Pancreas (tissue), 10 donors: ENCODE measurements at regions not wholly inside any gene's neighbourhood (a gene's known extent, or its start where the extent isn't known, plus 50 kb on each side); places are given as distances from the start of the nearest gene placed in this dataset.

Source experiments
- ATAC-seq, 4 donors: fragments of 200-7000 bp; cut with Tn5 transposase; one replicate each; pipeline versions ENCODE4 v1.8.0 to v1.9.1; 2020; ENCODE audit warnings: mild to moderate bottlenecking in 4 of 4, moderate library complexity in 4 of 4
- DNase-seq, 6 donors: peaks; one replicate each; pipeline ENCODE4 v3.0.0-alpha.2; 2020
- FAIRE-seq: peaks from 2 replicates; lab custom pipeline; 2012; peaks lifted over from hg19 to GRCh38; lab: Jason Lieb, UNC
- H3K27ac ChIP-seq, 4 donors: fragments of 200-600 bp; sonication (generic); 1 replicate in 3 of 4; 2 replicates in 1 of 4; pipeline versions ENCODE4 v1.5.0 to v1.8.0; 2020
- H3K27me3 ChIP-seq, 4 donors: fragments of 200-600 bp; one replicate each; pipeline ENCODE4 v1.8.0; 2021
- H3K36me3 ChIP-seq, 3 donors: fragments of 200-600 bp; sonication (generic) in 1 of 3; one replicate each; pipeline versions ENCODE4 v1.5.0 to v1.8.0; 2020 to 2021
- H3K4me1 ChIP-seq, 3 donors: fragments of 200-600 bp; one replicate each; pipeline ENCODE4 v1.8.0; 2021
- H3K4me3 ChIP-seq, 4 donors: fragments of 200-600 bp; sonication (generic) in 2 of 4; one replicate each; pipeline versions ENCODE4 v1.5.0 to v1.8.0; 2020 to 2021
- H3K9me3 ChIP-seq, 4 donors: fragments of 200-600 bp; one replicate each; pipeline ENCODE4 v1.8.0; 2021
- CTCF ChIP-seq, 4 donors: fragments of 200-600 bp; sonication (generic) in 3 of 4; IDR thresholded peaks; one replicate each; pipeline versions ENCODE4 v1.5.0 to v1.8.0; 2021; ENCODE audit warnings: antibody characterized with exemption in 4 of 4
- WGBS, 2 donors: extraction: QIAGEN DNeasy Blood & Tissue Kit; methylation state at CpG; one replicate each; pipeline ENCODE4 v1.1.7; 2013; 5-methylcytosine and 5-hydroxymethylcytosine counted together
- intact Hi-C, 3 donors: fragments of 100-400 bp; cut with DNase I; formaldehyde crosslinking; loops; one replicate each; pipeline versions ENCODE4 v1.11.1 to v1.14.2; 2022
- donor health status: healthy with polysubstance abuse.
- donor health status: DM: no; HTN: no; CAD: no; lungs with moderate emphysema.
- donor health status: DM: no; HTN: no; CAD: no.
- donor health status: control.
- donor health status: control.
- donor health status: Bipolar disorder and iron deficiency.
- donor health status: DM: yes; HTN: yes; CAD: no.
- donor health status: DM: no; HTN: no; CAD: no.
- donor health status: DM: no; HTN: no; CAD: no.
- donor health status: DM: yes; HTN: yes; CAD: no.

- TF ChIP-seq CTCF (IDR thresholded peaks at IDR 0.05), result no peak
- no peak for DNase-seq
- no peak for FAIRE-seq
- H3K9me3 ChIP-seq, result no peaks in the 10 kb centered on the region
- H3K27ac ChIP-seq, result no peak overlapping the region
- ATAC-seq, result no peak
- no peaks in the 10 kb centered on the region for H3K4me1 ChIP-seq
- intact Hi-C loops, result no loop called here
- H3K27me3 ChIP-seq, result no peaks in the 10 kb centered on the region
- no peak overlapping the region for H3K4me3 ChIP-seq
- H3K36me3 ChIP-seq, result no peaks in the 10 kb centered on the region
These were observed 127.6 kb downstream of the ETAA1 start for GRCh38 chr2:67524777-67525176.

- no peak overlapping the region for H3K4me3 ChIP-seq
- FAIRE-seq (peak; percentile 54), ATAC-seq (peak in 3 of 4 donors; percentile 22 to 45 (median 39)), DNase-seq (no peak)
- H3K27me3 ChIP-seq, result no peaks in the 10 kb centered on the region
- no peaks in the 10 kb centered on the region for H3K9me3 ChIP-seq
- H3K4me1 ChIP-seq, result no peaks in the 10 kb centered on the region
- 48 to 52% methylated on average over 4 of the region's 4 CpGs for WGBS, 2 donors
- no peak for TF ChIP-seq CTCF (IDR thresholded peaks at IDR 0.05)
- no peaks in the 10 kb centered on the region for H3K36me3 ChIP-seq
- no peak overlapping the region for H3K27ac ChIP-seq
- intact Hi-C loops, result no loop called here
These were observed 129.2 kb downstream of the ETAA1 start for GRCh38 chr2:67526283-67526682.

GRCh38 chr2:67528320-67528719, 131.2 kb downstream of the ETAA1 start:
- intact Hi-C loops, result no loop called here
- no peak for TF ChIP-seq CTCF (IDR thresholded peaks at IDR 0.05)
- Histone ChIP-seq H3K4me3 (no peak overlapping the region), H3K4me1 (no peaks in the 10 kb centered on the region), H3K27me3 (no peaks in the 10 kb centered on the region), H3K9me3 (no peaks in the 10 kb centered on the region), H3K27ac (no peak overlapping the region), H3K36me3 (no peaks in the 10 kb centered on the region)
- ATAC-seq (no peak), DNase-seq (no peak), FAIRE-seq (no peak)
- WGBS, 2 donors, result 71 to 82% methylated on average over 5 of the region's 5 CpGs

GRCh38 chr2:67532387-67532786, 135.3 kb downstream of the ETAA1 start:
- Histone ChIP-seq H3K36me3 (no peaks in the 10 kb centered on the region), H3K4me1 (no peaks in the 10 kb centered on the region), H3K27ac (no peak overlapping the region), H3K27me3 (no peaks in the 10 kb centered on the region), H3K4me3 (no peak overlapping the region), H3K9me3 (no peaks in the 10 kb centered on the region)
- no peak for TF ChIP-seq CTCF (IDR thresholded peaks at IDR 0.05)
- intact Hi-C loops, result no loop called here
- ATAC-seq (no peak), FAIRE-seq (no peak), DNase-seq (no peak)
- 84 to 85% methylated on average over 1 of the region's 1 CpG for WGBS, 2 donors

GRCh38 chr2:67534745-67535144, 137.6 kb downstream of the ETAA1 start:
- no peak overlapping the region for H3K27ac ChIP-seq
- DNase-seq, result no peak
- no peak for ATAC-seq
- 31 to 35% methylated on average over 1 of the region's 1 CpG for WGBS, 2 donors
- intact Hi-C loops, result no loop called here
- FAIRE-seq, result no peak
- H3K27me3 ChIP-seq, result no peaks in the 10 kb centered on the region
- no peak for TF ChIP-seq CTCF (IDR thresholded peaks at IDR 0.05)
- H3K36me3 ChIP-seq, result no peaks in the 10 kb centered on the region
- H3K4me1 ChIP-seq, result no peaks in the 10 kb centered on the region
- H3K9me3 ChIP-seq, result no peaks in the 10 kb centered on the region
- H3K4me3 ChIP-seq, result no peak overlapping the region
